ENCODE measurements at regions not wholly inside any gene's neighbourhood (a gene's known extent, or its start where the extent isn't known, plus 50 kb on each side); places are given as distances from the start of the nearest gene placed in this dataset.
"Not testable (repeated sequence)": the region's sequence is repeated elsewhere in the genome, so short reads cannot be mapped to it uniquely, and the experiment has no call there.

- DNase-seq (ENCODE audit: low spot score) = no peak
Observed at GRCh38 chr22:46026899-46027210, 49.9 kb upstream of the WNT7B start.

GRCh38 chr22:46027211-46028105 is 50.5 kb upstream of the WNT7B start:
- DNase-seq (ENCODE audit: low spot score) = no peak

- DNase-seq (ENCODE audit: low spot score) = no peak
Observed at GRCh38 chr22:46028106-46028991, 51.4 kb upstream of the WNT7B start.

- no peak for DNase-seq (ENCODE audit: low spot score)
Observed at GRCh38 chr22:46029036-46029435, 52.1 kb upstream of the WNT7B start.

- no peak for DNase-seq (ENCODE audit: low spot score)
Observed at GRCh38 chr22:46029574-46030200, 52.7 kb upstream of the WNT7B start.

GRCh38 chr22:46030231-46030880 is 53.4 kb upstream of the WNT7B start:
- no peak for DNase-seq (ENCODE audit: low spot score)

GRCh38 chr22:46031066-46031465 is 54.1 kb upstream of the WNT7B start:
- no peak for DNase-seq (ENCODE audit: low spot score)

GRCh38 chr22:46031557-46031956 is 54.6 kb upstream of the WNT7B start:
- DNase-seq (ENCODE audit: low spot score) = no peak

- DNase-seq (ENCODE audit: low spot score) = no peak
Observed at GRCh38 chr22:46031965-46032851, 55.2 kb upstream of the WNT7B start.

- DNase-seq (ENCODE audit: low spot score) = no peak
Observed at GRCh38 chr22:46033256-46034200, 56.6 kb upstream of the WNT7B start.

GRCh38 chr22:46034480-46034879 is 57.5 kb upstream of the WNT7B start:
- DNase-seq (ENCODE audit: low spot score) = not testable (repeated sequence)

- DNase-seq (ENCODE audit: low spot score) = no peak
Observed at GRCh38 chr22:46035380-46035741, 58.4 kb upstream of the WNT7B start.

GRCh38 chr22:46035742-46036557 is 59.0 kb upstream of the WNT7B start:
- peak; percentile 100 for DNase-seq (ENCODE audit: low spot score)

GRCh38 chr22:46036558-46037408 is 59.8 kb upstream of the WNT7B start:
- peak; percentile 36 for DNase-seq (ENCODE audit: low spot score)

- DNase-seq (ENCODE audit: low spot score) = no peak
Observed at GRCh38 chr22:46038174-46038487, 61.2 kb upstream of the WNT7B start.

- no peak for DNase-seq (ENCODE audit: low spot score)
Observed at GRCh38 chr22:46038516-46039430, 61.8 kb upstream of the WNT7B start.

GRCh38 chr22:46039535-46039934 is 62.6 kb upstream of the WNT7B start:
- no peak for DNase-seq (ENCODE audit: low spot score)

All from hematopoietic multipotent progenitor cell treated with erythropoietin and hydrocortisone succinate and interleukin-3 and kit ligand, for 17 days (in vitro differentiated cells).